ENCODE measurements at regions not wholly inside any gene's neighbourhood (a gene's known extent, or its start where the extent isn't known, plus 50 kb on each side); places are given as distances from the start of the nearest gene placed in this dataset.

DNA sequence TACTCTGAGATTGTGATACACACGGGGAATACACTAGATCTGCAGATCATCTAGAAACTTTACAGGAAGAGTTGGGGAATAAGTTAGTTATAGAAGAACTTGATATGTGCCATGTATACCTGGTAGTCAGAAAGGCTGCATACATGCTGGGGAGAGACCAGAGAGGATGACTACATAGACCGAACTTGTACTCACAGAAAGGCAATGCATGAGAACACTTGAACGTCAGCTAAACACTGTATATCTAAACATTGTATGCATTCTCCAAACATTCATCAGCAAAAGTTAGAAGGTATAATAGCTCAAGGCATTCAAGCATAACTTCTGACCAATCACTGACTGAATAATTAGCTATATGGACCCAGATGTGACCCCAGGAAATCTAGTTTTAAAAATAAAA is 78.0 kb upstream of the PDHA2 start:
- TF ChIP-seq, protein P1, sequence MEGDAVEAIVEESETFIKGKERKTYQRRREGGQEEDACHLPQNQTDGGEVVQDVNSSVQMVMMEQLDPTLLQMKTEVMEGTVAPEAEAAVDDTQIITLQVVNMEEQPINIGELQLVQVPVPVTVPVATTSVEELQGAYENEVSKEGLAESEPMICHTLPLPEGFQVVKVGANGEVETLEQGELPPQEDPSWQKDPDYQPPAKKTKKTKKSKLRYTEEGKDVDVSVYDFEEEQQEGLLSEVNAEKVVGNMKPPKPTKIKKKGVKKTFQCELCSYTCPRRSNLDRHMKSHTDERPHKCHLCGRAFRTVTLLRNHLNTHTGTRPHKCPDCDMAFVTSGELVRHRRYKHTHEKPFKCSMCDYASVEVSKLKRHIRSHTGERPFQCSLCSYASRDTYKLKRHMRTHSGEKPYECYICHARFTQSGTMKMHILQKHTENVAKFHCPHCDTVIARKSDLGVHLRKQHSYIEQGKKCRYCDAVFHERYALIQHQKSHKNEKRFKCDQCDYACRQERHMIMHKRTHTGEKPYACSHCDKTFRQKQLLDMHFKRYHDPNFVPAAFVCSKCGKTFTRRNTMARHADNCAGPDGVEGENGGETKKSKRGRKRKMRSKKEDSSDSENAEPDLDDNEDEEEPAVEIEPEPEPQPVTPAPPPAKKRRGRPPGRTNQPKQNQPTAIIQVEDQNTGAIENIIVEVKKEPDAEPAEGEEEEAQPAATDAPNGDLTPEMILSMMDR (IDR thresholded peaks at IDR 0.05), result no peak
- TF ChIP-seq EP300 (IDR thresholded peaks at IDR 0.05), result no peak
